Thyroid gland (tissue), 4 donors: ENCODE measurements at regions not wholly inside any gene's neighbourhood (a gene's known extent, or its start where the extent isn't known, plus 50 kb on each side); places are given as distances from the start of the nearest gene placed in this dataset.

ENCODE experiments used
- DNase-seq, 2 donors: peaks; one replicate each; pipeline ENCODE4 v3.0.0-alpha.2; 2019
- H3K27ac ChIP-seq, 3 donors: fragments of 200-600 bp; sonication (generic); 1 replicate in 2 of 3; 2 replicates in 1 of 3; pipeline ENCODE4 v1.5.1; 2016 to 2019; ENCODE audit warnings: mild to moderate bottlenecking in 1 of 3, moderate library complexity in 1 of 3
- H3K27me3 ChIP-seq: fragments of 200-600 bp; sonication (generic); one replicate; pipeline ENCODE4 v1.5.1; 2019
- H3K36me3 ChIP-seq, 2 donors: fragments of 200-600 bp; sonication (generic); one replicate each; pipeline ENCODE4 v1.5.1; 2016 to 2019
- H3K4me1 ChIP-seq, 2 donors: fragments of 200-600 bp; sonication (generic); one replicate each; pipeline ENCODE4 v1.5.1; 2017 to 2019
- H3K4me3 ChIP-seq, 3 donors: fragments of 200-600 bp; sonication (generic); replicated peaks in 1 of 3; 1 replicate in 2 of 3; 2 replicates in 1 of 3; pipeline ENCODE4 v1.5.1; 2016; ENCODE audit warnings: mild to moderate bottlenecking in 1 of 3
- H3K9me3 ChIP-seq: fragments of 200-600 bp; sonication (generic); one replicate; pipeline ENCODE4 v1.5.1; 2017
- CTCF ChIP-seq, 6 experiments: fragments of 200-600 bp in 3 of 6; fragments of 450-650 bp in 3 of 6; sonication (generic) in 3 of 6; IDR thresholded peaks; one replicate each; pipeline ENCODE4 v1.5.1; 2016 to 2019; ENCODE audit warnings: antibody characterized with exemption in 6 of 6, mild to moderate bottlenecking in 2 of 6, inconsistent platforms in 1 of 6, moderate library complexity in 1 of 6
- POLR2A ChIP-seq, 2 donors: fragments of 450-650 bp; IDR thresholded peaks; one replicate each; pipeline ENCODE4 v1.6.1; 2017; ENCODE audit warnings: antibody characterized with exemption in 2 of 2, mild to moderate bottlenecking in 2 of 2, moderate library complexity in 1 of 2
- WGBS, 2 donors: methylation state at CpG; one replicate each; pipeline ENCODE4 v1.1.5; 2017; 5-methylcytosine and 5-hydroxymethylcytosine counted together
- intact Hi-C: fragments of 100-400 bp; cut with DNase I; formaldehyde crosslinking; loops from one replicate; pipeline ENCODE4 v1.15.1; 2023

- DNase-seq: no peak
- no peaks in the 10 kb centered on the region for H3K9me3 ChIP-seq
- H3K27ac ChIP-seq: no peak overlapping the region
- intact Hi-C loops: no loop called here
- TF ChIP-seq POLR2A (IDR thresholded peaks at IDR 0.05) (no peak), CTCF (IDR thresholded peaks at IDR 0.05) (no peak)
- 90 to 96% methylated on average over 1 of the region's 1 CpG for WGBS, 2 donors
- no peaks in the 10 kb centered on the region for H3K4me1 ChIP-seq
- no peak overlapping the region for H3K4me3 ChIP-seq
- H3K27me3 ChIP-seq: no peaks in the 10 kb centered on the region
- H3K36me3 ChIP-seq: no peaks in the 10 kb centered on the region
Observed at GRCh38 chr2:139492131-139492680, 712.0 kb upstream of the NXPH2 start.

- Histone ChIP-seq H3K9me3 (no peaks in the 10 kb centered on the region), H3K4me1 (no peaks in the 10 kb centered on the region), H3K4me3 (no peak overlapping the region), H3K27ac (no peak overlapping the region), H3K36me3 (no peaks in the 10 kb centered on the region), H3K27me3 (no peaks in the 10 kb centered on the region)
- TF ChIP-seq POLR2A (IDR thresholded peaks at IDR 0.05) (no peak), CTCF (IDR thresholded peaks at IDR 0.05) (no peak)
- intact Hi-C loops: no loop called here
- 81 to 83% methylated on average over 3 of the region's 3 CpGs for WGBS, 2 donors
- DNase-seq: no peak
Observed at GRCh38 chr2:139480161-139480650, 700.0 kb upstream of the NXPH2 start.

- intact Hi-C loops: no loop called here
- Histone ChIP-seq H3K9me3 (no peaks in the 10 kb centered on the region), H3K27ac (no peak overlapping the region), H3K36me3 (no peaks in the 10 kb centered on the region), H3K4me1 (no peaks in the 10 kb centered on the region), H3K27me3 (no peaks in the 10 kb centered on the region), H3K4me3 (no peak overlapping the region)
- 62 to 70% methylated on average over 3 of the region's 3 CpGs for WGBS, 2 donors
- DNase-seq: no peak
- TF ChIP-seq CTCF (IDR thresholded peaks at IDR 0.05) (no peak), POLR2A (IDR thresholded peaks at IDR 0.05) (no peak)
Observed at GRCh38 chr2:139478165-139478914, 698.1 kb upstream of the NXPH2 start.

- no peak for DNase-seq
- Histone ChIP-seq H3K4me3 (no peak overlapping the region), H3K27ac (no peak overlapping the region), H3K9me3 (no peaks in the 10 kb centered on the region), H3K36me3 (no peaks in the 10 kb centered on the region), H3K4me1 (no peaks in the 10 kb centered on the region), H3K27me3 (no peaks in the 10 kb centered on the region)
- 90% methylated on average over 8 of the region's 8 CpGs for WGBS, 2 donors
- intact Hi-C loops: no loop called here
- TF ChIP-seq CTCF (IDR thresholded peaks at IDR 0.05) (no peak), POLR2A (IDR thresholded peaks at IDR 0.05) (no peak)
Observed at GRCh38 chr2:139477618-139478017, 697.4 kb upstream of the NXPH2 start.

- Histone ChIP-seq H3K4me1 (no peaks in the 10 kb centered on the region), H3K27ac (no peak overlapping the region), H3K4me3 (no peak overlapping the region), H3K27me3 (no peaks in the 10 kb centered on the region), H3K9me3 (no peaks in the 10 kb centered on the region), H3K36me3 (no peaks in the 10 kb centered on the region)
- 89 to 90% methylated on average over 1 of the region's 1 CpG for WGBS, 2 donors
- DNase-seq: no peak
- no peak for TF ChIP-seq POLR2A (IDR thresholded peaks at IDR 0.05)
- no peak for TF ChIP-seq CTCF (IDR thresholded peaks at IDR 0.05)
- intact Hi-C loops: no loop called here
Observed at GRCh38 chr2:139469985-139470384, 689.8 kb upstream of the NXPH2 start.
